ENCODE measurements at regions not wholly inside any gene's neighbourhood (a gene's known extent, or its start where the extent isn't known, plus 50 kb on each side); places are given as distances from the start of the nearest gene placed in this dataset.

DNA sequence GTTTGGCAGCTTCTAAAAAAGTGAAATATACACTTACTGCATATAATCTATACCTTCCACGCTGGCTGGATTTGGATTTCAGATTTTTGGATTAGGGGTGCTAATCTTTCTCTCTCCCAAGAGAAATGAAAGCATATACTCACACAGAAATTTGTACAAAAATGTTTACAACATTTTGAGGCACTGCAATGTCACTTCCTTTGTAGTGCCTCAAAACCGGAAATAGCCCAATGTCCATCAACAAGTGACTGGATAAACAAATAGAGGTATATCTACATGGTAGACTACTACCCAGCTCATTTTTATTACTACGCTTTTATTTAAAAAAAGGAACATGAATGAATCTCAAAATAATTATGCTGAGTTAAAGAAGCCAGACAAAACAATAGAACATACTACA, 74.0 kb upstream of the MIER3 start:
- TF ChIP-seq, protein P1, sequence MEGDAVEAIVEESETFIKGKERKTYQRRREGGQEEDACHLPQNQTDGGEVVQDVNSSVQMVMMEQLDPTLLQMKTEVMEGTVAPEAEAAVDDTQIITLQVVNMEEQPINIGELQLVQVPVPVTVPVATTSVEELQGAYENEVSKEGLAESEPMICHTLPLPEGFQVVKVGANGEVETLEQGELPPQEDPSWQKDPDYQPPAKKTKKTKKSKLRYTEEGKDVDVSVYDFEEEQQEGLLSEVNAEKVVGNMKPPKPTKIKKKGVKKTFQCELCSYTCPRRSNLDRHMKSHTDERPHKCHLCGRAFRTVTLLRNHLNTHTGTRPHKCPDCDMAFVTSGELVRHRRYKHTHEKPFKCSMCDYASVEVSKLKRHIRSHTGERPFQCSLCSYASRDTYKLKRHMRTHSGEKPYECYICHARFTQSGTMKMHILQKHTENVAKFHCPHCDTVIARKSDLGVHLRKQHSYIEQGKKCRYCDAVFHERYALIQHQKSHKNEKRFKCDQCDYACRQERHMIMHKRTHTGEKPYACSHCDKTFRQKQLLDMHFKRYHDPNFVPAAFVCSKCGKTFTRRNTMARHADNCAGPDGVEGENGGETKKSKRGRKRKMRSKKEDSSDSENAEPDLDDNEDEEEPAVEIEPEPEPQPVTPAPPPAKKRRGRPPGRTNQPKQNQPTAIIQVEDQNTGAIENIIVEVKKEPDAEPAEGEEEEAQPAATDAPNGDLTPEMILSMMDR (IDR thresholded peaks at IDR 0.05; ENCODE audit: insufficient read depth, low read depth, low read length), result no peak
- H3K4me3 ChIP-seq (ENCODE audit: low read depth, low read length), result no peak overlapping the region

DNA sequence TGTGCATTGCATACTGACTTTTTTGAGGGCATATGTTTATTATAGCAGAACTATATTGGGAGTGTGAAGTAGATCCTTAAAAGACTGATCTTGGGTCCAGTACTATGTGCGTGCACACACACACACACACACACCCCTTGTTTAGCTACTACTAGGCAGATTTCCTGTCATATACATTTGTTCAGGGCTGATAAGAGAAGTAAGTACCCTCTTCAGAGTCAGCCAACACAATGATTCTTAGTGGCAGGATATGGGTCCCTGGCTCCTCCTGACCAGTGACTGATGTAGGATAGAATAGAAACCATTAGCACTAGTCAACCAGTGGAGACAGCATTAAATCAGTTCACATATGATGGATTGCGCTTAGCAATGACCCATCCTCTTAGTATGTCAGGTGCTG, 76.2 kb upstream of the MIER3 start:
- no peak for DNase-seq (ENCODE audit: low read depth)
- no peak overlapping the region for H3K4me3 ChIP-seq (ENCODE audit: low read depth, low read length)
- TF ChIP-seq, protein P1 (IDR thresholded peaks at IDR 0.05; ENCODE audit: insufficient read depth, low read depth, low read length), result no peak

More for the DNA sequence above, 74.0 kb upstream of the MIER3 start:
- DNase-seq (ENCODE audit: low read depth), result no peak

DNA sequence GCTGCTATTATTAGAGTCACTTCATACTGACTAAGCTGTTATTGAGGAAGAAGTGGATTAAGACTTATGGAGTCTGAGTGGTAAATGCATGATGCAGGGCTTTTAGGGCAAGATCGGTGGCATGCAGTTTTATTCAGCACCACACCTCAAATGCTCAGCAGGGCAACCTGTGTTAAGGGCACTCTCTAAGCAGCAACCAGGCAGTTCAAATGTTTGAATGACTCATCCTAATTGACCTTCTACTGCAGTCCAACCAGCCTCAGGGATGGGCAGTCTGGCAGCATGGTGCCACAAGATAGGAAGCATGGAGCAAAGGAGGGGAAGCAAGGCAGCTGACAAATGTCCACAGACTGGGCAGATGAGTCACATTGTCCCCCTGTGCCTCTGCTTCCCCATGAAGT, 80.2 kb upstream of the MIER3 start:
- no peak overlapping the region for H3K4me3 ChIP-seq (ENCODE audit: low read depth, low read length)
- TF ChIP-seq, protein P1 (IDR thresholded peaks at IDR 0.05; ENCODE audit: insufficient read depth, low read depth, low read length), result no peak
- DNase-seq (ENCODE audit: low read depth), result no peak

DNA sequence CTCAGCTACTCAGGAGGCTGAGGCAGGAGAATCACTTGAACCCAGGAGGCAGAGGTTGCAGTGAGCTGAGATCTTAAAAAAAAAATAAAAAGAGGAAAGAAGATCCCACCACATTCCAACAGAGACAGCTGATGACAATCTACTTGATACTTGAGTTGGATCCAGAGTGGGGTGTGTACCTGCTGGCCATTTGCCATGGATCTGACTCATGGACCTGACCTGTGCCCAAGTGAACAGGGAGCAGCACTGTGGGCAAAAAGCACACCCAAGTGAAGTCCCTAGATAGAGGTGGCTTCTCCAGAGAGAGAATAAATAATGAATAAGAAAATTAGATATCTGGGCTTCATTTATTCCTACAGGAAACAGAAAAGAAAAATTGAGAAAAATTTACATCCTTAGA, 81.2 kb upstream of the MIER3 start:
- no peak overlapping the region for H3K4me3 ChIP-seq (ENCODE audit: low read depth, low read length)
- TF ChIP-seq, protein P1 (IDR thresholded peaks at IDR 0.05; ENCODE audit: insufficient read depth, low read depth, low read length), result no peak
- DNase-seq (ENCODE audit: low read depth), result no peak

DNA sequence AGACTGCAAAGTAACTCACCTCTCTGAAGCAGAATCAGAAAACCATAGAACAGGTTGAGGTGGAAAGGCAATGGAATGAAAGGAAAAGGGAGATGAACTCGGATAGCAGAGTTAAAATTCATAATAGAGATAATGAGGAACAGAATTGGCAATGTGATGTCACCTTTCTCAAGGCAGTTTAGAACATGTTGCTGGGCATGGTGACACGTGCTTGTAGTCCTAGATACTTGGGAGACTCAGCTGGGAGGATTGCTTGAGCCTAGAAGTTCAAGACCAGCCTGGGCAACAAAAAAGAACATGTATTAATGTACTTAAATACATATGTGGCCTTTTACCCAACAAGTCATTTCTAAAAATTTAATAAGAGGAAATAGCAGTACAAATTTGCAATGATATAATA, 81.6 kb upstream of the MIER3 start:
- DNase-seq (ENCODE audit: low read depth), result no peak
- H3K4me3 ChIP-seq (ENCODE audit: low read depth, low read length), result no peak overlapping the region
- TF ChIP-seq, protein P1 (IDR thresholded peaks at IDR 0.05; ENCODE audit: insufficient read depth, low read depth, low read length), result no peak

DNA sequence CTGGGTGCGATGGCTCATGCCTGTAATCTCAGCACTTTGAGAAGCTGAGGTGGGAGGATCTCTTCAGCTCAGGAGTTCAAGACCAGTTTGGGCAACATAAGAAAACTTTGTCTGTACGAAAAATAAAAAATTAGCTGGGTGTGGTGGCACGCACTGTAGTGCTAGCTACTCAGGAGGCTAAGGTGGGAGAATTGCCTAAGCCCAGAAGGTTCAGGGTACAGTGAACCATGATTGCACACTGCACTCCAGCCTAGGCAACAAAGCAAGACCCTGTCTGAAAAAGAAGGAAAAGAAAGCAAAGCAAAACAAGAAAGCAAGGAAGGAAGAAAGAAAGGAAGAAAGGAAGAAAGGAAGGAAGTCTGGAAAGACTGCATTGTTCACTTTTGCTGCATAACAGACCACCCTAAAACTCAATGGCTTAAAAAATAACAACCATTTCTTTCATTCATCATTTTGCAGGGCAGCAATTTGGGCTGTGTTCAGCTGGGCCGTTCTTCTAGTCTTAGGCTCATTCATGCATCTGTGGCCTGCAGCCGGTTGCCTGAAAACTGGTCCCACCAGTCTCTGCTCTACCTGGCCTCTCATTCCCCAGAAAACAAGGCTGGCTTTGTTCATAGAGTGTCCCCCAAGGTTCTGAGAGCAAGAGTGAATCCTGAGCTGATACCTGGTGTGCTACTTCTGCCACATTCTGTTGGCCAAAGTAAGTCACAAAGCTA, 82.4 kb upstream of the MIER3 start:
- no peak for DNase-seq (ENCODE audit: low read depth)
- no peak overlapping the region for H3K4me3 ChIP-seq (ENCODE audit: low read depth, low read length)
- TF ChIP-seq, protein P1 (IDR thresholded peaks at IDR 0.05; ENCODE audit: insufficient read depth, low read depth, low read length), result no peak

DNA sequence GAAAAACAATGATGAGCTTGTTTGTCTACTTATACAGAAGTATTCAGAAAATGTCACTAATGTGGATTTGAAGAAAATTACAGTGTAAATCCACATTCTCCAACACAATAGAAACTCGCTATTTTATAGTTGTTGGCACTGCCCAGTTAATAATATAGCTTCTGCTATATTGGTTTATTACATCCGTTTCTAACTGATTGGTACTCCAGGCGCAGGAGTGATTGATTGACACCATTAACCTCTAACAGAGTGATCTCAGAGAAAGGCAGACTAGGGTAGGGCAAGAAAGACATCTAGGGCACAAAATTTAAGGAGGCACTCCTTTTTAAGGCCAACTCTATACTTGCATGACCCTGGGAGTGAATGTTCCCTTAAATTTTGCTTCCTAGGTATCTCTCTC, 84.0 kb upstream of the MIER3 start:
- TF ChIP-seq, protein P1 (IDR thresholded peaks at IDR 0.05; ENCODE audit: insufficient read depth, low read depth, low read length), result no peak
- no peak for DNase-seq (ENCODE audit: low read depth)
- H3K4me3 ChIP-seq (ENCODE audit: low read depth, low read length), result no peak overlapping the region
